ENCODE measurements at regions not wholly inside any gene's neighbourhood (a gene's known extent, or its start where the extent isn't known, plus 50 kb on each side); places are given as distances from the start of the nearest gene placed in this dataset.

- no peak overlapping the region for H3K4me2 ChIP-seq (replicated peaks; ENCODE audit: extremely low read depth, low read length, poor library complexity, severe bottlenecking)
- H3K79me2 ChIP-seq (ENCODE audit: insufficient read depth, low read length) = no peaks in the 10 kb centered on the region
- no peaks in the 10 kb centered on the region for H3K27me3 ChIP-seq (ENCODE audit: control insufficient read depth in 2 of 2, insufficient read depth in 2 of 2, low read length in 2 of 2)
- H2AFZ ChIP-seq (ENCODE audit: insufficient read depth, low read depth, low read length, poor library complexity, severe bottlenecking) = no peak overlapping the region
- Mint-ChIP-seq H3K27me3 (ENCODE audit: low read depth in 3 of 3) (peaks cover 0 to 2% (median 0%) of the 10 kb centered on the region in 3 donors), H3K36me3 (no peaks in the 10 kb centered on the region), H3K27ac (no peak overlapping the region), H3K4me1 (no peaks in the 10 kb centered on the region), H3K4me3 (no peak overlapping the region), H3K9me3 (peaks cover 1 to 15% (median 4%) of the 10 kb centered on the region in 7 donors)
- H3K9ac ChIP-seq (ENCODE audit: insufficient read depth, low read length, poor library complexity, severe bottlenecking) = no peak overlapping the region
- no peak overlapping the region for H3K4me3 ChIP-seq (replicated peaks in 1 of 3; ENCODE audit: low read depth in 2 of 3, low read length in 3 of 3)
- intact Hi-C loops (cut with micrococcal nuclease) = no loop called here
- no peaks in the 10 kb centered on the region for H4K20me1 ChIP-seq (ENCODE audit: insufficient read depth, low read length)
- H3K9me3 ChIP-seq (replicated peaks in 1 of 2; ENCODE audit: control insufficient read depth in 1 of 2, insufficient read depth in 1 of 2, low read length in 2 of 2) = peaks cover 6 to 11% of the 10 kb centered on the region in 2 donors
- no peak for TF ChIP-seq CTCF (IDR thresholded peaks at IDR 0.05)
- WGBS (ENCODE audit: insufficient coverage) = 76% methylated on average over 2 of the region's 2 CpGs
- H3K4me1 ChIP-seq (ENCODE audit: control insufficient read depth in 1 of 2, insufficient read depth in 2 of 2, low read length in 2 of 2) = no peaks in the 10 kb centered on the region
- no peak for DNase-seq
- no peak overlapping the region for H3K27ac ChIP-seq (ENCODE audit: low read depth in 1 of 2, low read length in 2 of 2)
- no peaks in the 10 kb centered on the region for H3K36me3 ChIP-seq (replicated peaks in 1 of 2; ENCODE audit: control insufficient read depth in 1 of 2, insufficient read depth in 2 of 2, low read length in 2 of 2)
Measured at GRCh38 chr7:15086862-15087261, 184.3 kb upstream of the DGKB start.

GRCh38 chr7:15086131-15086611, 183.6 kb upstream of the DGKB start:
- Mint-ChIP-seq H3K9me3 (peaks cover 1 to 15% (median 4%) of the 10 kb centered on the region in 7 donors), H3K4me1 (no peaks in the 10 kb centered on the region), H3K4me3 (no peak overlapping the region), H3K27ac (no peak overlapping the region), H3K36me3 (no peaks in the 10 kb centered on the region), H3K27me3 (ENCODE audit: low read depth in 3 of 3) (peaks cover 0 to 2% (median 0%) of the 10 kb centered on the region in 3 donors)
- Histone ChIP-seq H4K20me1 (ENCODE audit: insufficient read depth, low read length) (no peaks in the 10 kb centered on the region), H3K4me3 (replicated peaks in 1 of 3; ENCODE audit: low read depth in 2 of 3, low read length in 3 of 3) (no peak overlapping the region), H3K79me2 (ENCODE audit: insufficient read depth, low read length) (no peaks in the 10 kb centered on the region), H3K27me3 (ENCODE audit: control insufficient read depth in 2 of 2, insufficient read depth in 2 of 2, low read length in 2 of 2) (no peaks in the 10 kb centered on the region), H3K4me1 (ENCODE audit: control insufficient read depth in 1 of 2, insufficient read depth in 2 of 2, low read length in 2 of 2) (no peaks in the 10 kb centered on the region), H3K9ac (ENCODE audit: insufficient read depth, low read length, poor library complexity, severe bottlenecking) (no peak overlapping the region), H3K27ac (ENCODE audit: low read depth in 1 of 2, low read length in 2 of 2) (no peak overlapping the region), H3K9me3 (replicated peaks in 1 of 2; ENCODE audit: control insufficient read depth in 1 of 2, insufficient read depth in 1 of 2, low read length in 2 of 2) (peaks cover 6 to 11% of the 10 kb centered on the region in 2 donors), H2AFZ (ENCODE audit: insufficient read depth, low read depth, low read length, poor library complexity, severe bottlenecking) (no peak overlapping the region), H3K4me2 (replicated peaks; ENCODE audit: extremely low read depth, low read length, poor library complexity, severe bottlenecking) (no peak overlapping the region), H3K36me3 (replicated peaks in 1 of 2; ENCODE audit: control insufficient read depth in 1 of 2, insufficient read depth in 2 of 2, low read length in 2 of 2) (no peaks in the 10 kb centered on the region)
- intact Hi-C loops (cut with micrococcal nuclease) = no loop called here
- DNase-seq = no peak
- WGBS (ENCODE audit: insufficient coverage) = no CpG with 5 or more reads among the region's 3 CpGs
- TF ChIP-seq CTCF (IDR thresholded peaks at IDR 0.05) = no peak

Data from CD14-positive monocyte (primary cell).